ENCODE measurements at regions not wholly inside any gene's neighbourhood (a gene's known extent, or its start where the extent isn't known, plus 50 kb on each side); places are given as distances from the start of the nearest gene placed in this dataset.
"Not testable (repeated sequence)": the region's sequence is repeated elsewhere in the genome, so short reads cannot be mapped to it uniquely, and the experiment has no call there.

- DNase-seq (ENCODE audit: low spot score) = no peak
Observed at GRCh38 chr1:181172082-181172481, 83.6 kb downstream of the IER5 start.

- no peak for DNase-seq (ENCODE audit: low spot score)
Observed at GRCh38 chr1:181173761-181174447, 85.4 kb downstream of the IER5 start.

- DNase-seq (ENCODE audit: low spot score) = no peak
Observed at GRCh38 chr1:181174861-181175260, 86.4 kb downstream of the IER5 start.

GRCh38 chr1:181175356-181175910 is 86.9 kb downstream of the IER5 start:
- DNase-seq (ENCODE audit: low spot score) = no peak

- no peak for DNase-seq (ENCODE audit: low spot score)
Observed at GRCh38 chr1:181175955-181176354, 87.5 kb downstream of the IER5 start.

- DNase-seq (ENCODE audit: low spot score) = peak; percentile 7
Observed at GRCh38 chr1:181178241-181178879, 89.9 kb downstream of the IER5 start.

- DNase-seq (ENCODE audit: low spot score) = no peak
Observed at GRCh38 chr1:181179279-181179986, 90.9 kb downstream of the IER5 start.

- DNase-seq (ENCODE audit: low spot score) = peak; percentile 77
Observed at GRCh38 chr1:181179987-181180365, 91.5 kb downstream of the IER5 start.

- DNase-seq (ENCODE audit: low spot score) = no peak
Observed at GRCh38 chr1:181180407-181181031, 92.0 kb downstream of the IER5 start.

GRCh38 chr1:181181792-181182585 is 93.5 kb downstream of the IER5 start:
- no peak for DNase-seq (ENCODE audit: low spot score)

- DNase-seq (ENCODE audit: low spot score) = no peak
Observed at GRCh38 chr1:181184621-181185020, 96.1 kb downstream of the IER5 start.

GRCh38 chr1:181185461-181185860 is 97.0 kb downstream of the IER5 start:
- no peak for DNase-seq (ENCODE audit: low spot score)

- DNase-seq (ENCODE audit: low spot score) = not testable (repeated sequence)
Observed at GRCh38 chr1:181186133-181186532, 97.6 kb downstream of the IER5 start.

GRCh38 chr1:181187337-181188126 is 99.0 kb downstream of the IER5 start:
- no peak for DNase-seq (ENCODE audit: low spot score)

GRCh38 chr1:181189245-181189644 is 100.7 kb downstream of the IER5 start:
- DNase-seq (ENCODE audit: low spot score) = no peak

GRCh38 chr1:181189691-181190363 is 101.3 kb downstream of the IER5 start:
- peak; percentile 52 for DNase-seq (ENCODE audit: low spot score)

- DNase-seq (ENCODE audit: low spot score) = no peak
Observed at GRCh38 chr1:181190364-181191035, 102.0 kb downstream of the IER5 start.

- DNase-seq (ENCODE audit: low spot score) = no peak
Observed at GRCh38 chr1:181191494-181192040, 103.1 kb downstream of the IER5 start.

- no peak for DNase-seq (ENCODE audit: low spot score)
Observed at GRCh38 chr1:181192316-181192715, 103.8 kb downstream of the IER5 start.

Data from umbilical cord (tissue), 1 donor.